ENCODE measurements at regions not wholly inside any gene's neighbourhood (a gene's known extent, or its start where the extent isn't known, plus 50 kb on each side); places are given as distances from the start of the nearest gene placed in this dataset.
"Not testable (repeated sequence)": the region's sequence is repeated elsewhere in the genome, so short reads cannot be mapped to it uniquely, and the experiment has no call there.

DNA sequence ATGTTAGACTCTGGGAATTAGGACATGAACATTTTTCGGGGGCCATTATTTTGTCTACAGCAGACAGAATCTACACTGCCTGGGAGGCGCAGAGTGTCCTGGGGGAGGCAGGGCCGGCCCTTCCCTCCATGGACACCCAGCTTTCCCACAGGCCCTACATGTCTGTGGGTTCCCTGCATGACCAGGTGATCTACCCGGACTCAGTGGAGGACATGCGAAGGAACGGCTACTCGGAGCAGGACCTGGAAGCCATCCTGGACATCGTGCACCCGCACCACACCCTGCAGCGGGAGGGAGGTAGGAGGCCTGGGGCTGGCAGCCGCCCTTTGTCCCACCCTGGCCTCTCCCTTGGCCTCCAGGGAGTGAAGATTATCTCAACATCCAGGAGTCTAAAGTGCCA lies 205.1 kb downstream of the CCT8L2 start:
- not testable (repeated sequence) for H3K9ac ChIP-seq (ENCODE audit: low read depth, low read length); H3K4me3 ChIP-seq (ENCODE audit: low read depth in 1 of 2, low read length in 2 of 2); H3K4me2 ChIP-seq (ENCODE audit: insufficient read depth, low read length); ATAC-seq (ENCODE audit: insufficient read depth, low read depth); H3K9me3 ChIP-seq (ENCODE audit: insufficient read depth, low read length, severe bottlenecking); H3K27ac ChIP-seq (ENCODE audit: low read length); H3K4me1 ChIP-seq (ENCODE audit: insufficient read depth, low read length); H2AFZ ChIP-seq (ENCODE audit: low read depth, low read length); H3K27me3 ChIP-seq (ENCODE audit: insufficient read depth, low read length, poor library complexity); H4K20me1 ChIP-seq (ENCODE audit: insufficient read depth, low read length); DNase-seq; H3K36me3 ChIP-seq (ENCODE audit: insufficient read depth, low read length); H3K79me2 ChIP-seq (ENCODE audit: insufficient read depth, low read length)

DNA sequence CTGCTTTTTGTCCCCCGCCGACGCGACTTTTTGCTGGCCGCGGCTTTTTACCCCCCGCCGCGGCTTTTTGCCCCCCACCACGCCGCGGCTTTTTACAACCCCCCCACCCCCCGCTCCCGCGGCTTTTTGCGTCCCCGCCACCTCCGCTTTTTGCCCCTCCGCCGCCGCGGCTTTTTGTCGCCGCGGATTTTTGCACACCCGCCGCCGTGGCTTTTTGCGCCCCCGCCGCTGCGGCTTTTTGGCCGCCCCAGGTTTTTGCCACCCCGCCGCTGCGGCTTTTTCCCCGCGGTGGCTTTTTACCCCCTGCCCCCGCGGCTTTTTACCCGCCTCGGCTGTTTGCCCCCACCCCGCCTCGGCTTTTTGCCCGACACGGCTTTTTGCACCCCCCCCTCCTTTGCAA lies 205.5 kb downstream of the CCT8L2 start:
- Histone ChIP-seq H3K9ac (ENCODE audit: low read depth, low read length) (no peak overlapping the region), H3K4me1 (ENCODE audit: insufficient read depth, low read length) (no peaks in the 10 kb centered on the region), H3K9me3 (ENCODE audit: insufficient read depth, low read length, severe bottlenecking) (no peaks in the 10 kb centered on the region), H3K27me3 (ENCODE audit: insufficient read depth, low read length, poor library complexity) (no peaks in the 10 kb centered on the region), H3K4me3 (ENCODE audit: low read depth in 1 of 2, low read length in 2 of 2) (no peak overlapping the region), H4K20me1 (ENCODE audit: insufficient read depth, low read length) (no peaks in the 10 kb centered on the region), H3K79me2 (ENCODE audit: insufficient read depth, low read length) (no peaks in the 10 kb centered on the region), H2AFZ (ENCODE audit: low read depth, low read length) (no peak overlapping the region), H3K4me2 (ENCODE audit: insufficient read depth, low read length) (no peak overlapping the region), H3K27ac (ENCODE audit: low read length) (no peak overlapping the region), H3K36me3 (ENCODE audit: insufficient read depth, low read length) (no peaks in the 10 kb centered on the region)
- DNase-seq (no peak), ATAC-seq (ENCODE audit: insufficient read depth, low read depth) (no peak)
- TF ChIP-seq EZH2 (IDR thresholded peaks at IDR 0.05; ENCODE audit: borderline replicate concordance, low read depth, low read length, severe bottlenecking) (no peak), CTCF (IDR thresholded peaks at IDR 0.05; ENCODE audit: borderline replicate concordance, extremely low read depth, low read length, poor library complexity, severe bottlenecking) (no peak)

GRCh38 chr22:16361328-16361727 lies 231.3 kb downstream of the CCT8L2 start:
- ATAC-seq (ENCODE audit: insufficient read depth, low read depth); H3K9ac ChIP-seq (ENCODE audit: low read depth, low read length); H3K9me3 ChIP-seq (ENCODE audit: insufficient read depth, low read length, severe bottlenecking): not testable (repeated sequence)

DNA sequence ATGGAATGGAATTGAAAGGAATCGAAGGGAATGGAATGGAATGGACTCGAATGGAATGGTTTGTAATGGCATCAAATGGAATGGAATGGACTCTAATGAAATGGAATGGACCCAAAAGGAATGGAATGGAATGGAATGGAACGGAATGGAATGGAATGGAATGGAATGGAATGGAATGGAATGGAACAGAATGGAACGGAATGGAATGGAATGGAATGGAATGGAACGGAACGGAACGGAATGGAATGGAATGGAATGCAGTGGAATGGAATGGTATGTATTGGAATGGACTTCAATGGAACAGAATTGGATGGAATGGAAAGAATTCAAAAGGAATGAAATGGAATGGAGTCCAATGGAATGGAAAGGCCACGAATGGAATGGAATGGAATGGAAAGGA lies 240.0 kb downstream of the CCT8L2 start:
- not testable (repeated sequence) for H3K4me3 ChIP-seq (ENCODE audit: low read depth in 1 of 2, low read length in 2 of 2); ATAC-seq (ENCODE audit: insufficient read depth, low read depth); H3K36me3 ChIP-seq (ENCODE audit: insufficient read depth, low read length); H3K27me3 ChIP-seq (ENCODE audit: insufficient read depth, low read length, poor library complexity); H3K27ac ChIP-seq (ENCODE audit: low read length); H3K9me3 ChIP-seq (ENCODE audit: insufficient read depth, low read length, severe bottlenecking); H3K4me2 ChIP-seq (ENCODE audit: insufficient read depth, low read length); H3K9ac ChIP-seq (ENCODE audit: low read depth, low read length); H3K4me1 ChIP-seq (ENCODE audit: insufficient read depth, low read length); H4K20me1 ChIP-seq (ENCODE audit: insufficient read depth, low read length); H3K79me2 ChIP-seq (ENCODE audit: insufficient read depth, low read length); DNase-seq; H2AFZ ChIP-seq (ENCODE audit: low read depth, low read length)

More at GRCh38 chr22:16361328-16361727, 231.3 kb downstream of the CCT8L2 start:
- not testable (repeated sequence) for H3K36me3 ChIP-seq (ENCODE audit: insufficient read depth, low read length); H3K27ac ChIP-seq (ENCODE audit: low read length); H3K4me1 ChIP-seq (ENCODE audit: insufficient read depth, low read length); H3K27me3 ChIP-seq (ENCODE audit: insufficient read depth, low read length, poor library complexity); H2AFZ ChIP-seq (ENCODE audit: low read depth, low read length); H3K79me2 ChIP-seq (ENCODE audit: insufficient read depth, low read length); H3K4me3 ChIP-seq (ENCODE audit: low read depth in 1 of 2, low read length in 2 of 2); DNase-seq; H4K20me1 ChIP-seq (ENCODE audit: insufficient read depth, low read length); H3K4me2 ChIP-seq (ENCODE audit: insufficient read depth, low read length)

- H3K36me3 ChIP-seq (ENCODE audit: insufficient read depth, low read length); H3K79me2 ChIP-seq (ENCODE audit: insufficient read depth, low read length); H2AFZ ChIP-seq (ENCODE audit: low read depth, low read length); H3K9me3 ChIP-seq (ENCODE audit: insufficient read depth, low read length, severe bottlenecking); ATAC-seq (ENCODE audit: insufficient read depth, low read depth); H3K4me3 ChIP-seq (ENCODE audit: low read depth in 1 of 2, low read length in 2 of 2); H3K27me3 ChIP-seq (ENCODE audit: insufficient read depth, low read length, poor library complexity); H3K4me1 ChIP-seq (ENCODE audit: insufficient read depth, low read length); H3K9ac ChIP-seq (ENCODE audit: low read depth, low read length); H3K27ac ChIP-seq (ENCODE audit: low read length); H3K4me2 ChIP-seq (ENCODE audit: insufficient read depth, low read length); H4K20me1 ChIP-seq (ENCODE audit: insufficient read depth, low read length); DNase-seq: not testable (repeated sequence)
Observed at GRCh38 chr22:16347083-16347482, 245.5 kb downstream of the CCT8L2 start.

DNA sequence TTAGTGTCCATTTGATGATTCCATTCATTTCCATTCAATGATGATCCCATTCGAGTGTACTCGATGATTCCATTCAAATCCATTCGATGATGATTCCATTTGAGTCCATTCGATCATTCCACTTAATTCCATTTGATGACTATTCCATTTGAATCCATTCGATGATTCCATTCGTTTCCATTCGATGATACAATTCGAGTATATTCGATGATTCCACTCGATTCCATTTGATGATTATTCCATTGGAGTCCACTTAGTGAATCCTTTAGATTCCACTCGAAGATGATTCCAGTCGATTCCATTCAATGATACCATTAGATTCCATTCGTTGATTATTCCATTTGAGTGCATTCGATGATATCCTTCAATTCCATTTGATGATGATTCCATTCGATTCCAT lies 277.0 kb downstream of the CCT8L2 start:
- H3K4me2 ChIP-seq (ENCODE audit: insufficient read depth, low read length); H3K27me3 ChIP-seq (ENCODE audit: insufficient read depth, low read length, poor library complexity); H4K20me1 ChIP-seq (ENCODE audit: insufficient read depth, low read length); H3K79me2 ChIP-seq (ENCODE audit: insufficient read depth, low read length); H3K9me3 ChIP-seq (ENCODE audit: insufficient read depth, low read length, severe bottlenecking); DNase-seq; H3K36me3 ChIP-seq (ENCODE audit: insufficient read depth, low read length); H3K4me1 ChIP-seq (ENCODE audit: insufficient read depth, low read length); H3K9ac ChIP-seq (ENCODE audit: low read depth, low read length); H2AFZ ChIP-seq (ENCODE audit: low read depth, low read length); H3K4me3 ChIP-seq (ENCODE audit: low read depth in 1 of 2, low read length in 2 of 2); H3K27ac ChIP-seq (ENCODE audit: low read length); ATAC-seq (ENCODE audit: insufficient read depth, low read depth): not testable (repeated sequence)

All from DND-41 (cell line).